Karpas-422 (cell line): ENCODE measurements at regions not wholly inside any gene's neighbourhood (a gene's known extent, or its start where the extent isn't known, plus 50 kb on each side); places are given as distances from the start of the nearest gene placed in this dataset.

Source experiments
- DNase-seq: peaks from one replicate; pipeline ENCODE4 v3.0.0-alpha.2; 2015
- H2AFZ ChIP-seq: fragments of 200-600 bp; sonication (generic); 2 replicates; pipeline ENCODE4 v1.6.1; 2014; ENCODE audit warnings: antibody characterized with exemption, low read length, mixed read lengths
- H3K27ac ChIP-seq: fragments of 200-600 bp; sonication (generic); 2 replicates; pipeline ENCODE4 v1.5.1; 2014; ENCODE audit warnings: mild to moderate bottlenecking, low read length, moderate library complexity
- H3K27me3 ChIP-seq: fragments of 200-600 bp; sonication (generic); 2 replicates; pipeline ENCODE4 v1.6.1; 2014; ENCODE audit warnings: low read length, mixed read lengths
- H3K36me3 ChIP-seq: fragments of 200-600 bp; sonication (generic); 2 replicates; pipeline ENCODE4 v1.6.1; 2014; ENCODE audit warnings: low read length, mixed read lengths; ENCODE audit not compliant: insufficient read depth
- H3K4me1 ChIP-seq: fragments of 200-600 bp; sonication (generic); 2 replicates; pipeline ENCODE4 v1.6.1; 2014; ENCODE audit warnings: mild to moderate bottlenecking, low read length, mixed read lengths
- H3K4me2 ChIP-seq: fragments of 200-600 bp; sonication (generic); 2 replicates; pipeline ENCODE4 v1.6.1; 2014; ENCODE audit warnings: low read length, low read depth, mild to moderate bottlenecking; ENCODE audit not compliant: poor library complexity, severe bottlenecking
- H3K4me3 ChIP-seq: fragments of 200-600 bp; sonication (generic); 2 replicates; pipeline ENCODE4 v1.5.1; 2014; ENCODE audit warnings: mild to moderate bottlenecking, antibody characterized with exemption, low read length, mixed read lengths
- H3K79me2 ChIP-seq: fragments of 200-600 bp; sonication (generic); 2 replicates; pipeline ENCODE4 v1.6.1; 2014; ENCODE audit warnings: mild to moderate bottlenecking, low read length, mixed read lengths
- H3K9ac ChIP-seq: fragments of 200-600 bp; sonication (generic); 2 replicates; pipeline ENCODE4 v1.6.0; 2014; ENCODE audit warnings: low read length
- H3K9me2 ChIP-seq: fragments of 200-600 bp; sonication (generic), shearing (Covaris generic); replicated peaks from 2 replicates; pipeline ENCODE4 v1.6.0; 2014; ENCODE audit warnings: mild to moderate bottlenecking, low read length, moderate library complexity; ENCODE audit not compliant: insufficient read depth
- H3K9me3 ChIP-seq: fragments of 300-700, 200-600 bp; sonication (generic); 2 replicates; pipeline ENCODE4 v1.6.1; 2014; ENCODE audit warnings: low read length, mixed read lengths
- H4K20me1 ChIP-seq: fragments of 200-600 bp; sonication (generic); 2 replicates; pipeline ENCODE4 v1.6.1; 2014; ENCODE audit warnings: mild to moderate bottlenecking, antibody characterized with exemption, low read length, low read depth; ENCODE audit not compliant: insufficient read depth

DNA sequence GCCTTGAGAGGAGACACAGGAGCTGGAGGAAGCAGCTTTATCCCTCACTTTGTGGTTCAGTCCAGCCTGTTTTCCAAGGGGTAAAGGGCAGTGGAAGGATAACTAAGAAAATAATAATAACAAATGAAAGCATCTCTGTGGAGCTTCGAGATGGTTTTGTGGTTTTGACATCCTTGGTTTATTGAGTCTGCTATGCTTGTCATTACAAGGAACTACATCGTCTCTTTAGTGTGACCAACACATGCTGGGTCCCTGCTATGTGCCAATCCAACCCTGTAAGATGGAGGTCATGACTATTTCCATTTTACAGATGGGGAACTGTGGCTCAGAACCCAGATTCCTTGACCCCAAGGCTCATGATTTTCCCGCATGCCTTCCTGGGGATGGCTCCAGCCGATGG is 124.8 kb downstream of the MRM1 start:
- no peak for DNase-seq
- Histone ChIP-seq H3K27ac (no peak overlapping the region), H3K36me3 (no peaks in the 10 kb centered on the region)

DNA sequence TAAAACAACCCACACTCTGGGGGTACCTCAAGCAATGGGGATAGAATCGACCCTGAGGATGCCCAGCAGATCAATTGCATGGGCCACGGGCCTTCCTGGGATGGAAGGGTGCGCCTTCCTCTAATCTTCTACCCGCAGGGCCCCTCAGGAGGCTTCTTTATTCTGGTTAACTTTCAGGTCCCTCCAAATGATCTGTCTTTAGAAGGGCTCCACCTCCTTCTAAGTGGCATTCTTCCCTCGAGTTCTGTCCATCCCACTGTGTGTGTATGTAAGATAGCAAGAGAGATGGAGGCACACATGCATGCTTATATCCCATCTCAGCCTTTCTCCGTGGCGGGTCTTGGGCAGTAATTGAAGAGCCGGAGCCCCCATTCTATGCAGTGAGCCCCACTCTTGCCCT is 125.7 kb downstream of the MRM1 start:
- Histone ChIP-seq H3K9ac (no peak overlapping the region), H3K79me2 (no peaks in the 10 kb centered on the region), H3K27me3 (no peaks in the 10 kb centered on the region), H3K9me2 (no peaks in the 10 kb centered on the region), H3K4me1 (peaks cover 19% of the 10 kb centered on the region), H3K9me3 (no peaks in the 10 kb centered on the region), H3K4me2 (no peak overlapping the region), H3K36me3 (no peaks in the 10 kb centered on the region), H3K27ac (no peak overlapping the region), H2AFZ (no peak overlapping the region), H3K4me3 (no peak overlapping the region), H4K20me1 (no peaks in the 10 kb centered on the region)
- DNase-seq, result no peak

More for the DNA sequence above, 124.8 kb downstream of the MRM1 start:
- no peaks in the 10 kb centered on the region for H3K9me3 ChIP-seq
- no peaks in the 10 kb centered on the region for H3K79me2 ChIP-seq
- H4K20me1 ChIP-seq, result no peaks in the 10 kb centered on the region
- no peak overlapping the region for H3K4me3 ChIP-seq
- H2AFZ ChIP-seq, result no peak overlapping the region
- peaks cover 24% of the 10 kb centered on the region for H3K4me1 ChIP-seq
- H3K9me2 ChIP-seq, result no peaks in the 10 kb centered on the region
- no peak overlapping the region for H3K4me2 ChIP-seq
- H3K9ac ChIP-seq, result no peak overlapping the region
- H3K27me3 ChIP-seq, result no peaks in the 10 kb centered on the region

DNA sequence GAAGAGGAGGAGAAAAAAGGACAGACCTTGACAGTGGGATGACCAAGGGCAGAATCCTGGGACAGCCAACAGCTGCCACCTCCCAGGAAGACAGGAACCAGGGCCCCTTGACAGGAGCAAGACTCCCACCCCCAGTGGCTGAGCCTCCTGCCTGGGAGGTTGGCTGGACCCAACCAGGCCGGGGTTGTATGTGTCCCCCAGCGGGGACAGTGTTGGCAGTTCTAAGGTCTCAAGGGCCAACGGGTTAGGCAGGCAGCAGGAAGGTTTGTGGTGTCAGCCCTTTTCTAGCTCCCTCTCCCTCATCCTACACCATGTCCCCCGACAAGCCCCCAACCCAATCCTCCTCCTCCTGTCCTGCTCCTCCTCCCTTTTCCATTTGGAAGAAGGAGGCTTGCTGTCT is 126.2 kb downstream of the MRM1 start:
- Histone ChIP-seq H3K4me1 (peaks cover 14% of the 10 kb centered on the region), H3K4me2 (no peak overlapping the region), H3K27ac (no peak overlapping the region), H3K27me3 (no peaks in the 10 kb centered on the region), H3K9me3 (no peaks in the 10 kb centered on the region), H3K79me2 (no peaks in the 10 kb centered on the region), H3K4me3 (no peak overlapping the region), H3K9me2 (no peaks in the 10 kb centered on the region), H3K36me3 (no peaks in the 10 kb centered on the region), H2AFZ (no peak overlapping the region), H4K20me1 (no peaks in the 10 kb centered on the region), H3K9ac (no peak overlapping the region)
- no peak for DNase-seq

DNA sequence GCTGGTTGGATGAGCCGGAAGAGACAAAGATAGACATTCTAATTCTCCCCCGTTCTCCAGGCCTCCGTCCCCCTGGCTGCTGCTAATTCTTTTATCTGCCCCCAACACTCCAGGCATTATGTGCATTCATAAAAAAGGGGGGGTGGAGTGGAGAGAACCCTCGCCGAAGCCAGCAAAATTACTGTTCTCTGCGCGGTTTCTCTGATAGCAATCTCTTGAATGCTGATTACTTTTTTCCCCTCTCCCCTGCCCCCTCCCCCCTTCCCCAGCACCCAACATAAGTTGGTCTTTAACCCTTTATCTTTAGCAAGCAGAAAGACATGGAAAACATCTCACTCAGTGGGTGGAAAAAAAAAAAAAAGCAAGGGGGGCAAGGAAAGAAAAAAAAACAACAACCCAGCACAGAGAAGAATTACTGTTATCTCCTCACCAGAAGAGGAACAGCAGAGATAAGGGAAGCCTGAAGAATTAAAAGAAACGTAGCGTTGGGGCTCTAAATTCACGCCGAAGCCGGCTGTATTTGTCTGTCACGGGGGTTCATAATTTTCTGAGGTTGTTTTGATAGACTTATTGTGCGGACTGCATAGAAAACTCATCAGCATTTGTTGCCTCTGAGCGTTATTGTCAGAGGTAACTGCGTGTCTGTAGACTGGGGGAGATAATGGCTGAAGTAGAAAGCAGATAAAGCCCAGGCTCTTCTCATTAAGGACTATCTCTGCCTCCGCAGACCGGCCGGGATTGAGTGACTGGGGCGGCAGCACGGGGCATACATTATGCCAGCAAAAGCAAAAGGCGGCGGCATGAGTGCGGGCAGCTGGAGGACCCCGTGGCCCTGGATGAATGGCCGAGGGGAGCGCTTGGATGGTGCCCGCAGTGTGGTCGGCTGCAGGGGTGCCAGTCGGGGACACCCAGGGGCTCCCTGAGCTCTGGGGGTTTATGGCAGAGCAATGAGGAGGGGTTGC is 126.9 kb downstream of the MRM1 start:
- Histone ChIP-seq H4K20me1 (no peaks in the 10 kb centered on the region), H3K79me2 (no peaks in the 10 kb centered on the region), H2AFZ (no peak overlapping the region), H3K4me2 (no peak overlapping the region), H3K27me3 (no peaks in the 10 kb centered on the region), H3K4me1 (peaks cover 6% of the 10 kb centered on the region), H3K9me2 (no peaks in the 10 kb centered on the region), H3K27ac (no peak overlapping the region), H3K9ac (no peak overlapping the region), H3K4me3 (no peak overlapping the region), H3K36me3 (no peaks in the 10 kb centered on the region), H3K9me3 (no peaks in the 10 kb centered on the region)
- no peak for DNase-seq

DNA sequence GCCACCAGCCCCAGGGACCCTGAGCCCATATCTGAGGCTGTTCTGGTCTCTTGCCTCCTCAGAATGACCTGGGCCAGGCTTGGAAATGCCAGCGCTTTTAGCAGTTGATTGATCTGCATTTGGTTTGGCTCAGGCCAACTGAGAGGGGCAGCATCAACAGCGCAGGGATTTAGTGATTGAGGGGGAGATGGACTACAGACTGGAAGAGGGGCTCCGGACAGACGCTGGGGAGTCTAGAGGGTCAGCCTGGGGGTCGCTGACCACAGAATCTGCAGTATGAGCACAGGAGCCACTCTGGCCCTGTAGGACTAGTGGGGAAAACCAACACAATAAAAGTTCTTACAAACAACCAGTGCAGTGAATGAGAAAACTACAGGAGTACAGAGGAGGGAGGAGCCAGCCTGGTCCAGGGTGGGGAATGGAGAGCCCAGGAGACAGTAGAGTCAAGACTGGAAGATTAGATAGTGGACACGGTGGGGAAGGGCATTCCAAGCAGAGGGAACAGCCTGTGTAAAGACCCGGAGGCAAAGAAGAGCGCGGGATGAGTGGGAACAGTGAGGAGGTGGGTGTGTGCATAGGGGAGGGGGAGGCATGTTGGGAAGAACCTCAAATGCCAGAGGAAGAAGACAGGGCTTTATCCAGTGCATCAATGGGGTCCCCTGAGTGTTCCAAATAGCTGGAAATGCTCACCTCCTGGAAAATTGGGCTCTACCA is 128.9 kb downstream of the MRM1 start:
- H4K20me1 ChIP-seq, result no peaks in the 10 kb centered on the region
- H3K4me3 ChIP-seq, result no peak overlapping the region
- peaks cover 2% of the 10 kb centered on the region; the same call in 1 of the 2 replicates for H3K4me1 ChIP-seq
- H3K9ac ChIP-seq, result no peak overlapping the region
- H3K9me3 ChIP-seq, result no peaks in the 10 kb centered on the region
- no peak overlapping the region for H3K4me2 ChIP-seq
- H3K27ac ChIP-seq, result no peak overlapping the region
- H3K9me2 ChIP-seq, result no peaks in the 10 kb centered on the region
- H3K79me2 ChIP-seq, result no peaks in the 10 kb centered on the region
- no peak overlapping the region for H2AFZ ChIP-seq
- DNase-seq, result no peak
- no peaks in the 10 kb centered on the region for H3K27me3 ChIP-seq
- no peaks in the 10 kb centered on the region for H3K36me3 ChIP-seq

DNA sequence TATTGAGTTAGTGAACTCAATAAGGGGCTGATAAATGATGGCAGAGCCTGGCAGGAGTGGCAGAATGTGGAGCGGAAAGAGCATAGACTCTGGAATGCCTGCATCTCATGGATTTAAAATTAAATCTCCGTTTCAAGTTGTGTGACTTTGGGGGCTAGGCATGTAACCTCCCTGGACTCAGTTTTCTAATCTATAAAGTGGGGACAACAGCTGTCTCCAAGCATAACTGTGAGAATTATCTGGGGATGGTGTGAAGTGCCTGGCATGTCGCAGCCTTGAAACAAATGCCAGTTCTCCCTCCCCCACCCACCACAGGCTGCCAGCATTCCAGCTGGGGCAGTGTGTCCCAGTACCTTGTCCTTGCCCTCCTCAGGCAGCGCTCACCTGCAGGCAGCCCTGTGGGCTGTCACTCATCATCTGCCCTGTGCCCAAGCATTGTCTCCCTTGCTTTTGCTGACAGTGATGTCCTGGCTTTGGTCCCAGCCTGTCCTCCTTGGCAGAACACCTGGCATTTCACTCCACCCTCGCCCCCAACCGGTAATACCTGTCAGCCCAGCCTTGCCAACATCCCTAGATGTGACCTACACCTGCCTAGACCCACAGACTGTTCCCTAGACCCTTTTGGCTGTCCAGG is 129.6 kb downstream of the MRM1 start:
- Histone ChIP-seq H3K9me3 (no peaks in the 10 kb centered on the region), H3K4me3 (no peak overlapping the region), H3K4me2 (no peak overlapping the region), H4K20me1 (no peaks in the 10 kb centered on the region), H3K9me2 (no peaks in the 10 kb centered on the region), H3K36me3 (no peaks in the 10 kb centered on the region), H2AFZ (no peak overlapping the region), H3K9ac (no peak overlapping the region), H3K4me1 (peaks cover 2% of the 10 kb centered on the region; the same call in 1 of the 2 replicates), H3K79me2 (no peaks in the 10 kb centered on the region), H3K27me3 (no peaks in the 10 kb centered on the region), H3K27ac (no peak overlapping the region)
- no peak for DNase-seq

DNA sequence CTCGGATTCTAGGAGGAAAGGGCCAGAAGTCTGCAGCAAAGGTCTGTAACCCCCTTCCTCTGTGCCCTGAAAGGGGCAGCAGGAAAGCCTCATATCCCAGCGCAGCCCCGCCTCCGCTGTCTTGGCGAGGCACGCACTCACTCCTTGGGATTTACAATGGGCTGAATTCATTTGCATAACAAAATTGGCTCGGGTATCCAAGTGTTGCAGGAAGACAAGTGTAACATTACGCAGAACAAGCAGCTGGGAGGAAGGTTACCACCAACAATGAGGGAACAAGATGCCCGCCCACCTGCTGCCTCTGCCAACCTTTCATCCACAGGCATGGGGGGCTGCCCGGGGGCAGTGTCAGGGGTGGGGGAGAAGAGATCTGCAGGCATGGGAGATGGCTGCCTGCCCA is 130.4 kb downstream of the MRM1 start:
- H3K9me2 ChIP-seq, result no peaks in the 10 kb centered on the region
- H3K27ac ChIP-seq, result no peak overlapping the region
- H3K4me2 ChIP-seq, result no peak overlapping the region
- H2AFZ ChIP-seq, result no peak overlapping the region
- no peaks in the 10 kb centered on the region for H3K36me3 ChIP-seq
- no peak overlapping the region for H3K9ac ChIP-seq
- peaks cover 2% of the 10 kb centered on the region; the same call in 1 of the 2 replicates for H3K4me1 ChIP-seq
- H3K9me3 ChIP-seq, result no peaks in the 10 kb centered on the region
- H4K20me1 ChIP-seq, result no peaks in the 10 kb centered on the region
- DNase-seq, result no peak
- no peaks in the 10 kb centered on the region for H3K27me3 ChIP-seq
- no peaks in the 10 kb centered on the region for H3K79me2 ChIP-seq
- H3K4me3 ChIP-seq, result no peak overlapping the region

DNA sequence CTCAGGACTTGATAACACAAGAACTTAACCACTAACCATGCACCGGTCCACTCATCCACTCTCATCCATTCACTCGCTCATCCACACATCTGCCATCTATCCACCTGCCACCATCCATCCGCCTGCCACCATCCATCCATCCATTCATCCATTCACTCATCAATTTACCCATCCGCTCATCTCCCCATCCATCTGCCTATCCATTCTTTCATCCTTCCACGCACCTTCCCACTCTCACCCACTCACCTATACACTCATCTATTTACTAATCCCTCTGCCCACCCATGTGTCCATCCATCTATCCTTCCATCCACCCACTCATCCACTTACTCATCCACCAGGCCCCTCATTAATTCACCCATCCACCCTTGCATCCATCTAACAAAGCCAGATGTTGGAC is 131.0 kb downstream of the MRM1 start:
- Histone ChIP-seq H3K4me2 (no peak overlapping the region), H3K4me3 (no peak overlapping the region), H4K20me1 (no peaks in the 10 kb centered on the region), H3K27me3 (no peaks in the 10 kb centered on the region), H3K9me2 (no peaks in the 10 kb centered on the region), H3K79me2 (no peaks in the 10 kb centered on the region), H3K36me3 (no peaks in the 10 kb centered on the region), H3K27ac (no peak overlapping the region), H3K9me3 (no peaks in the 10 kb centered on the region), H3K9ac (no peak overlapping the region), H3K4me1 (peaks cover 2% of the 10 kb centered on the region; the same call in 1 of the 2 replicates), H2AFZ (no peak overlapping the region)
- no peak for DNase-seq
